ENCODE measurements at regions not wholly inside any gene's neighbourhood (a gene's known extent, or its start where the extent isn't known, plus 50 kb on each side); places are given as distances from the start of the nearest gene placed in this dataset.
"Not testable (repeated sequence)": the region's sequence is repeated elsewhere in the genome, so short reads cannot be mapped to it uniquely, and the experiment has no call there.

GRCh38 chr12:125824276-125824675 lies 759.0 kb downstream of the AACS start:
- no peak for DNase-seq

- DNase-seq = no peak
Observed at GRCh38 chr12:125835852-125836251, 770.6 kb downstream of the AACS start.

- DNase-seq = no peak
Observed at GRCh38 chr12:125836647-125837046, 771.4 kb downstream of the AACS start.

GRCh38 chr12:125841332-125841731 lies 776.1 kb downstream of the AACS start:
- no peak for DNase-seq

- DNase-seq = no peak
Observed at GRCh38 chr12:125852116-125852515, 786.9 kb downstream of the AACS start.

GRCh38 chr12:125852679-125853078 lies 787.4 kb downstream of the AACS start:
- DNase-seq = no peak

- DNase-seq = no peak
Observed at GRCh38 chr12:125853670-125854069, 788.4 kb downstream of the AACS start.

- no peak for DNase-seq
Observed at GRCh38 chr12:125856366-125856765, 791.1 kb downstream of the AACS start.

- DNase-seq = no peak
Observed at GRCh38 chr12:125856896-125857295, 791.7 kb downstream of the AACS start.

GRCh38 chr12:125860672-125861288 lies 795.5 kb downstream of the AACS start:
- no peak for DNase-seq

GRCh38 chr12:125861299-125862281 lies 796.4 kb downstream of the AACS start:
- DNase-seq = no peak

GRCh38 chr12:125865236-125865635 lies 800.0 kb downstream of the AACS start:
- DNase-seq = not testable (repeated sequence)

GRCh38 chr12:125871811-125872594 lies 806.8 kb downstream of the AACS start:
- DNase-seq = no peak

- no peak for DNase-seq
Observed at GRCh38 chr12:125873016-125873415, 807.8 kb downstream of the AACS start.

GRCh38 chr12:125878483-125878882 lies 813.2 kb downstream of the AACS start:
- DNase-seq = no peak

- DNase-seq = no peak
Observed at GRCh38 chr12:125882141-125882540, 816.9 kb downstream of the AACS start.

- no peak for DNase-seq
Observed at GRCh38 chr12:125888921-125889320, 823.7 kb downstream of the AACS start.

GRCh38 chr12:125889742-125890141 lies 824.5 kb downstream of the AACS start:
- no peak for DNase-seq

- no peak for DNase-seq
Observed at GRCh38 chr12:125890366-125890905, 825.2 kb downstream of the AACS start.

- no peak for DNase-seq
Observed at GRCh38 chr12:125890971-125891370, 825.7 kb downstream of the AACS start.

GRCh38 chr12:125892276-125892675 lies 827.0 kb downstream of the AACS start:
- DNase-seq = no peak

GRCh38 chr12:125902991-125903390 lies 837.8 kb downstream of the AACS start:
- DNase-seq = no peak

GRCh38 chr12:125907351-125907750 lies 842.1 kb downstream of the AACS start:
- no peak for DNase-seq
